H9 (cell line): ENCODE measurements at regions not wholly inside any gene's neighbourhood (a gene's known extent, or its start where the extent isn't known, plus 50 kb on each side); places are given as distances from the start of the nearest gene placed in this dataset.

ENCODE experiments used
- DNase-seq: peaks from one replicate; pipeline ENCODE4 v3.0.0-alpha.2; 2017
- H2AFZ ChIP-seq: one replicate; pipeline ENCODE4 v1.6.1; 2013; ENCODE audit warnings: mild to moderate bottlenecking, low read length, control low read depth, moderate library complexity
- H2AK5ac ChIP-seq: 2 replicates; pipeline ENCODE4 v1.6.1; 2013; ENCODE audit warnings: low read length, control low read depth, mixed read lengths; ENCODE audit not compliant: insufficient read length
- H2BK120ac ChIP-seq: one replicate; pipeline ENCODE4 v1.6.1; 2013; ENCODE audit warnings: low read depth, mild to moderate bottlenecking, low read length, control low read depth, inconsistent platforms; ENCODE audit not compliant: poor library complexity, severe bottlenecking
- H2BK12ac ChIP-seq: 2 replicates; pipeline ENCODE4 v1.6.1; 2013; ENCODE audit warnings: low read length, control low read depth, mixed read lengths, low read depth; ENCODE audit not compliant: insufficient read length
- H2BK15ac ChIP-seq: 2 replicates; pipeline ENCODE4 v1.6.1; 2013; ENCODE audit warnings: low read depth, low read length, control low read depth
- H2BK20ac ChIP-seq: one replicate; pipeline ENCODE4 v1.6.1; 2013; ENCODE audit warnings: low read depth, mild to moderate bottlenecking, low read length, control low read depth, inconsistent platforms; ENCODE audit not compliant: poor library complexity, severe bottlenecking
- H2BK5ac ChIP-seq: 2 replicates; pipeline ENCODE4 v1.6.1; 2013; ENCODE audit warnings: low read length, control low read depth, mixed read lengths; ENCODE audit not compliant: insufficient read length
- H3K14ac ChIP-seq: 2 replicates; pipeline ENCODE4 v1.6.1; 2013; ENCODE audit warnings: low read length, control low read depth; ENCODE audit not compliant: insufficient read depth
- H3K18ac ChIP-seq: 2 replicates; pipeline ENCODE4 v1.6.1; 2013; ENCODE audit warnings: low read depth, mild to moderate bottlenecking, mixed read lengths, low read length, control low read depth; ENCODE audit not compliant: insufficient read length
- H3K23ac ChIP-seq: 2 replicates; pipeline ENCODE4 v1.6.1; 2013; ENCODE audit warnings: low read length, control low read depth, mixed read lengths, low read depth; ENCODE audit not compliant: insufficient read length
- H3K23me2 ChIP-seq: 2 replicates; pipeline ENCODE4 v1.6.1; 2013; ENCODE audit warnings: low read depth, mild to moderate bottlenecking, mixed read lengths, low read length, control low read depth; ENCODE audit not compliant: insufficient read length, poor library complexity, severe bottlenecking
- H3K27ac ChIP-seq: 2 replicates; pipeline ENCODE4 v1.5.1; 2013; ENCODE audit warnings: low read length, control low read depth, mixed read lengths, low read depth; ENCODE audit not compliant: insufficient read length
- H3K27me3 ChIP-seq: 2 replicates; pipeline ENCODE4 v1.6.1; 2013; ENCODE audit warnings: low read length, control low read depth, inconsistent platforms; ENCODE audit not compliant: insufficient read depth
- H3K4ac ChIP-seq: 2 replicates; pipeline ENCODE4 v1.6.1; 2013; ENCODE audit warnings: low read depth, mild to moderate bottlenecking, control low read depth, inconsistent platforms, low read length, moderate library complexity
- H3K4me1 ChIP-seq: 2 replicates; pipeline ENCODE4 v1.6.1; 2013; ENCODE audit warnings: low read length, control low read depth, inconsistent platforms; ENCODE audit not compliant: insufficient read depth
- H3K4me2 ChIP-seq: 2 replicates; pipeline ENCODE4 v1.6.1; 2013; ENCODE audit warnings: low read length, control low read depth, mixed read lengths; ENCODE audit not compliant: insufficient read length, insufficient read depth
- H3K56ac ChIP-seq: 2 replicates; pipeline ENCODE4 v1.6.1; 2013; ENCODE audit warnings: low read depth, mild to moderate bottlenecking, mixed read lengths, low read length, control low read depth; ENCODE audit not compliant: insufficient read length
- H3K79me1 ChIP-seq: 2 replicates; pipeline ENCODE4 v1.6.1; 2013; ENCODE audit warnings: low read depth, mild to moderate bottlenecking, moderate library complexity, low read length, control low read depth, inconsistent platforms; ENCODE audit not compliant: insufficient read depth, poor library complexity, severe bottlenecking
- H3K79me2 ChIP-seq: 2 replicates; pipeline ENCODE4 v1.6.1; 2013; ENCODE audit warnings: low read length, control low read depth, inconsistent platforms; ENCODE audit not compliant: insufficient read depth
- H3K9ac ChIP-seq: 2 replicates; pipeline ENCODE4 v1.6.1; 2013; ENCODE audit warnings: low read length, control low read depth, mixed read lengths; ENCODE audit not compliant: insufficient read length; ENCODE audit errors: extremely low read depth
- H3K9me3 ChIP-seq: one replicate; pipeline ENCODE4 v1.6.1; 2013; ENCODE audit warnings: low read depth, low read length, inconsistent platforms; ENCODE audit not compliant: control insufficient read depth
- H3T11ph ChIP-seq: one replicate; pipeline ENCODE4 v1.6.1; 2013; ENCODE audit warnings: mild to moderate bottlenecking, low read length, control low read depth, inconsistent platforms
- H4K20me1 ChIP-seq: one replicate; pipeline ENCODE4 v1.6.1; 2013; ENCODE audit not compliant: control insufficient read depth, insufficient read length, insufficient read depth
- H4K5ac ChIP-seq: 2 replicates; pipeline ENCODE4 v1.6.1; 2013; ENCODE audit warnings: low read depth, mild to moderate bottlenecking, mixed read lengths, low read length, control low read depth; ENCODE audit not compliant: insufficient read length
- H4K8ac ChIP-seq: replicated peaks from 2 replicates; pipeline ENCODE4 v1.6.1; 2013; ENCODE audit warnings: low read length, control low read depth, mixed read lengths, low read depth; ENCODE audit not compliant: insufficient read length
- H4K91ac ChIP-seq: 2 replicates; pipeline ENCODE4 v1.6.1; 2013; ENCODE audit warnings: low read depth, mild to moderate bottlenecking, moderate library complexity, mixed read lengths, low read length, control low read depth; ENCODE audit not compliant: insufficient read length
- H3K27ac Mint-ChIP-seq, 3 experiments: 2 replicates in 2 of 3; 3 replicates in 1 of 3; pipeline ENCODE4 v1.8.0; 2020 to 2021; ENCODE audit warnings: mixed read lengths in 3 of 3, mild to moderate bottlenecking in 1 of 3, moderate library complexity in 1 of 3
- H3K27me3 Mint-ChIP-seq: 2 replicates; pipeline ENCODE4 v1.8.0; 2021; ENCODE audit warnings: low read depth, mild to moderate bottlenecking, moderate library complexity, mixed read lengths
- H3K36me3 Mint-ChIP-seq, 3 experiments: 2 replicates in 2 of 3; 3 replicates in 1 of 3; pipeline ENCODE4 v1.8.0; 2020 to 2021; ENCODE audit warnings: low read depth in 3 of 3, mixed read lengths in 3 of 3; ENCODE audit not compliant: insufficient read depth in 1 of 3
- H3K4me1 Mint-ChIP-seq, 2 experiments: 2 replicates each; pipeline ENCODE4 v1.8.0; 2020; ENCODE audit warnings: mixed read lengths in 2 of 2
- H3K4me3 Mint-ChIP-seq, 2 experiments: 2 replicates in 1 of 2; 3 replicates in 1 of 2; pipeline ENCODE4 v1.8.0; 2020 to 2021; ENCODE audit warnings: mild to moderate bottlenecking in 2 of 2, mixed read lengths in 2 of 2, moderate library complexity in 1 of 2
- H3K9me3 Mint-ChIP-seq, 2 experiments: 2 replicates in 1 of 2; 3 replicates in 1 of 2; pipeline ENCODE4 v1.8.0; 2020; ENCODE audit warnings: mild to moderate bottlenecking in 2 of 2, mixed read lengths in 2 of 2, moderate library complexity in 1 of 2
- WGBS: extraction: QIAGEN DNeasy Blood & Tissue Kit; methylation state at CpG from one replicate; pipeline ENCODE4 v1.1.7; 2013; ENCODE audit warnings: missing lambda C conversion rate, low lambda C conversion rate, mixed read lengths; ENCODE audit not compliant: insufficient read length; ENCODE audit errors: extremely low coverage; 5-methylcytosine and 5-hydroxymethylcytosine counted together
- TF ChIP-seq, protein P1 (sequence below): fragments of 200-600 bp; sonication (generic); conservative IDR thresholded peaks from 3 replicates; pipeline ENCODE4 v1.8.0; 2021; ENCODE audit warnings: antibody characterized with exemption, mild to moderate bottlenecking

DNA sequence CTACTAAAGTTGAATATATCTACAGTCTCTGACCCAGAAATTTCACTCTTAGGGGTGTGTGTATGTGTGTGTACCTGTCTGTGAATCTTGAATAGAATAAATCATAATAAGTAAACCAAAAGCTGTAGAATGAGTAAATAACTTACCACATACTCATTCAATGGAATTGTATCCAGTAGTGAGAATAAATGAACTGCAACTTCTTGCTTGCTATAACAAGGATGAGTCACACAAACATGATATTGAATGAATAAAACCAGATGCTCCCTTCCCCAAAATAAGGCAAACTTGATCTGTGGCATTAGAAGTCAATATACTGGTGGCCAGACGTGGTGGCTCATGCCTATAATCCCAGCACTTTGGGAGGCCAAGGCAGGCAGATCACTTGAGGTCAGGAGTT is 259.8 kb upstream of the MON1B start:
- Mint-ChIP-seq H3K4me1 (peaks cover 4% of the 10 kb centered on the region in 2 experiments; a peak in 3 of 4 replicates), H3K4me3 (no peak overlapping the region), H3K9me3 (peaks cover 2 to 3% of the 10 kb centered on the region in 2 experiments; a peak in 2 of 5 replicates), H3K27me3 (no peaks in the 10 kb centered on the region), H3K36me3 (no peaks in the 10 kb centered on the region), H3K27ac (no peak overlapping the region)
- H3K56ac ChIP-seq: no peak overlapping the region
- no peak overlapping the region for H2BK20ac ChIP-seq
- no peaks in the 10 kb centered on the region for H3K4me1 ChIP-seq
- H3K23me2 ChIP-seq: no peaks in the 10 kb centered on the region
- no peak overlapping the region for H2BK5ac ChIP-seq
- H3K4me2 ChIP-seq: no peak overlapping the region
- no peak overlapping the region for H2AK5ac ChIP-seq
- no peak overlapping the region for H3K14ac ChIP-seq
- H4K8ac ChIP-seq: no peak overlapping the region
- H4K91ac ChIP-seq: no peak overlapping the region
- no peak overlapping the region for H3T11ph ChIP-seq
- no peak for DNase-seq
- H3K79me1 ChIP-seq: no peaks in the 10 kb centered on the region
- no CpG with 5 or more reads among the region's 1 CpG for WGBS
- no peaks in the 10 kb centered on the region for H3K9me3 ChIP-seq
- no peak overlapping the region for H3K27ac ChIP-seq
- no peak overlapping the region for H3K18ac ChIP-seq
- no peak overlapping the region for H3K23ac ChIP-seq
- TF ChIP-seq, protein P1, sequence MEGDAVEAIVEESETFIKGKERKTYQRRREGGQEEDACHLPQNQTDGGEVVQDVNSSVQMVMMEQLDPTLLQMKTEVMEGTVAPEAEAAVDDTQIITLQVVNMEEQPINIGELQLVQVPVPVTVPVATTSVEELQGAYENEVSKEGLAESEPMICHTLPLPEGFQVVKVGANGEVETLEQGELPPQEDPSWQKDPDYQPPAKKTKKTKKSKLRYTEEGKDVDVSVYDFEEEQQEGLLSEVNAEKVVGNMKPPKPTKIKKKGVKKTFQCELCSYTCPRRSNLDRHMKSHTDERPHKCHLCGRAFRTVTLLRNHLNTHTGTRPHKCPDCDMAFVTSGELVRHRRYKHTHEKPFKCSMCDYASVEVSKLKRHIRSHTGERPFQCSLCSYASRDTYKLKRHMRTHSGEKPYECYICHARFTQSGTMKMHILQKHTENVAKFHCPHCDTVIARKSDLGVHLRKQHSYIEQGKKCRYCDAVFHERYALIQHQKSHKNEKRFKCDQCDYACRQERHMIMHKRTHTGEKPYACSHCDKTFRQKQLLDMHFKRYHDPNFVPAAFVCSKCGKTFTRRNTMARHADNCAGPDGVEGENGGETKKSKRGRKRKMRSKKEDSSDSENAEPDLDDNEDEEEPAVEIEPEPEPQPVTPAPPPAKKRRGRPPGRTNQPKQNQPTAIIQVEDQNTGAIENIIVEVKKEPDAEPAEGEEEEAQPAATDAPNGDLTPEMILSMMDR: no peak
- H2BK12ac ChIP-seq: no peak overlapping the region
- H3K79me2 ChIP-seq: no peaks in the 10 kb centered on the region
- no peak overlapping the region for H2AFZ ChIP-seq
- no peak overlapping the region for H3K4ac ChIP-seq
- no peaks in the 10 kb centered on the region for H4K20me1 ChIP-seq
- H2BK15ac ChIP-seq: no peak overlapping the region
- H3K9ac ChIP-seq: no peak overlapping the region
- H3K27me3 ChIP-seq: no peaks in the 10 kb centered on the region
- H2BK120ac ChIP-seq: no peak overlapping the region
- no peak overlapping the region for H4K5ac ChIP-seq
